K562 (cell line): ENCODE measurements at regions not wholly inside any gene's neighbourhood (a gene's known extent, or its start where the extent isn't known, plus 50 kb on each side); places are given as distances from the start of the nearest gene placed in this dataset.

Source experiments
- ATAC-seq: fragments of 200-7000 bp; cut with Tn5 transposase; 3 replicates; pipeline ENCODE4 v1.9.1; 2020; ENCODE audit warnings: moderate library complexity
- BruUV-seq: library from RNA; stranded (reverse); fragments of 400-500 nt; replicated peaks from 2 replicates; lab custom pipeline; 2021; lab: Mats Ljungman, UMichigan
- CTCF ChIA-PET: fragments of 300-600 bp; formaldehyde crosslinking; extraction: SDS; loops from one replicate; lab custom pipeline; 2021; ENCODE audit warnings: low intra/inter-chr PET ratio; lab: Yijun Ruan, JAX
- POLR2A ChIA-PET: fragments of 300-600, 350-650 bp; sonication (Branson Sonifier 250); formaldehyde crosslinking; extraction: SDS; loops from one replicate; lab custom pipeline; 2021; ENCODE audit warnings: antibody characterized with exemption, inconsistent platforms; lab: Yijun Ruan, JAX
- DNase-seq, 4 experiments: peaks; one replicate each; pipeline versions ENCODE4 v3.0.0 to v3.0.0-alpha.2; 2011 to 2018; ENCODE audit warnings: low spot score in 3 of 4, mixed read lengths in 3 of 4; ENCODE audit errors: extremely low read depth in 1 of 4
- FAIRE-seq: peaks from 2 replicates; lab custom pipeline; 2011; peaks lifted over from hg19 to GRCh38; lab: Jason Lieb, UNC
- H2AFZ ChIP-seq: 2 replicates; pipeline ENCODE4 v1.6.0; 2011; ENCODE audit warnings: low read depth, low read length, control low read depth, inconsistent platforms
- H3K27ac ChIP-seq: fragments of 200-600 bp; 3 replicates; pipeline ENCODE4 v1.8.0; 2011; ENCODE audit warnings: low read depth, mild to moderate bottlenecking, control low read depth, inconsistent platforms, low read length, moderate library complexity, mixed read lengths; ENCODE audit errors: extremely low read depth
- H3K27me3 ChIP-seq, 2 experiments: fragments of 300-600 bp in 1 of 2; 2 replicates in 1 of 2; 3 replicates in 1 of 2; pipeline versions ENCODE4 v1.6.0 to v1.8.0; 2011; ENCODE audit warnings: inconsistent platforms in 2 of 2, low read length in 2 of 2, mild to moderate bottlenecking in 1 of 2, mixed read lengths in 1 of 2, moderate library complexity in 1 of 2; ENCODE audit not compliant: control insufficient read depth in 2 of 2, insufficient read depth in 2 of 2
- H3K36me3 ChIP-seq: fragments of 300-600 bp; 3 replicates; pipeline ENCODE4 v1.8.0; 2011; ENCODE audit warnings: mild to moderate bottlenecking, low read length, inconsistent platforms; ENCODE audit not compliant: control insufficient read depth, insufficient read depth
- H3K4me1 ChIP-seq, 2 experiments: fragments of 200-600 bp in 1 of 2; replicated peaks in 1 of 2; 2 replicates in 1 of 2; 3 replicates in 1 of 2; pipeline versions ENCODE4 v1.5.1 to v1.8.0; 2011; ENCODE audit warnings: inconsistent platforms in 2 of 2, low read length in 2 of 2, mild to moderate bottlenecking in 1 of 2, mixed read lengths in 1 of 2, moderate library complexity in 1 of 2; ENCODE audit not compliant: control insufficient read depth in 2 of 2, insufficient read depth in 2 of 2
- H3K4me2 ChIP-seq: 2 replicates; pipeline ENCODE4 v1.6.1; 2011; ENCODE audit warnings: low read length, control low read depth, inconsistent platforms, mixed read lengths; ENCODE audit not compliant: insufficient read depth
- H3K4me3 ChIP-seq: fragments of 200-600 bp; sonication (generic), shearing (Covaris generic); 2 replicates; pipeline ENCODE4 v1.5.1; 2016; ENCODE audit warnings: control low read depth, inconsistent platforms
- H3K79me2 ChIP-seq: fragments of 200-600 bp; 3 replicates; pipeline ENCODE4 v1.8.0; 2011; ENCODE audit warnings: low read length, inconsistent platforms; ENCODE audit not compliant: control insufficient read depth, insufficient read depth
- H3K9ac ChIP-seq, 2 experiments: 2 replicates each; pipeline versions ENCODE4 v1.6.0 to v1.6.1; 2011; ENCODE audit warnings: low read depth in 2 of 2, low read length in 2 of 2, control low read depth in 1 of 2, inconsistent platforms in 1 of 2, mild to moderate bottlenecking in 1 of 2, mixed read lengths in 1 of 2; ENCODE audit not compliant: insufficient read depth in 1 of 2
- H3K9me1 ChIP-seq: one replicate; pipeline ENCODE4 v1.6.0; 2011; ENCODE audit warnings: inconsistent platforms, mild to moderate bottlenecking, low read length, moderate library complexity; ENCODE audit not compliant: control insufficient read depth, insufficient read depth
- H3K9me3 ChIP-seq: replicated peaks from 2 replicates; pipeline ENCODE4 v1.5.1; 2011; ENCODE audit warnings: low read depth, low read length, inconsistent platforms; ENCODE audit not compliant: control insufficient read depth, insufficient read depth
- H4K20me1 ChIP-seq: replicated peaks from 2 replicates; pipeline ENCODE4 v1.6.1; 2011; ENCODE audit warnings: low read length, inconsistent platforms, mixed read lengths; ENCODE audit not compliant: control insufficient read depth, insufficient read depth
- C11orf30 ChIP-seq: fragments of 450-650 bp; IDR thresholded peaks from 2 replicates; pipeline ENCODE4 v1.6.1; 2016; ENCODE audit warnings: low read depth, mild to moderate bottlenecking
- CC2D1A ChIP-seq: fragments of 450-650 bp; IDR thresholded peaks from 2 replicates; pipeline ENCODE4 v1.6.1; 2017; ENCODE audit warnings: mild to moderate bottlenecking
- CSDE1 ChIP-seq, 2 experiments: fragments of 450-650 bp; IDR thresholded peaks; 2 replicates each; pipeline ENCODE4 v1.6.1; 2016; ENCODE audit warnings: mild to moderate bottlenecking in 1 of 2
- DPF2 ChIP-seq: fragments of 450-650 bp; IDR thresholded peaks from 2 replicates; pipeline ENCODE4 v1.6.1; 2016
- ELF2 ChIP-seq: fragments of 250-450 bp; sonication (Bioruptor Pico); IDR thresholded peaks from 2 replicates; pipeline ENCODE4 v1.5.0; 2021; ENCODE audit warnings: mild to moderate bottlenecking
- FOXJ2 ChIP-seq: fragments of 200-800 bp; sonication (Bioruptor generic); IDR thresholded peaks from 2 replicates; pipeline ENCODE4 v1.6.1; 2016; ENCODE audit warnings: missing genetic modification characterization, missing compliant biosample characterization
- FOXK1 ChIP-seq: sonication (generic); formaldehyde crosslinking; IDR thresholded peaks from 2 replicates; pipeline ENCODE4 v1.8.0; 2022; ENCODE audit warnings: missing genetic modification reagents, mild to moderate bottlenecking, borderline replicate concordance
- KAT8 ChIP-seq: fragments of 450-650 bp; IDR thresholded peaks from 2 replicates; pipeline ENCODE4 v1.6.1; 2016; ENCODE audit warnings: low read depth, mild to moderate bottlenecking
- KLF1 ChIP-seq: fragments of 450-650 bp; IDR thresholded peaks from 2 replicates; pipeline ENCODE4 v1.6.1; 2016; ENCODE audit warnings: missing genetic modification characterization, missing compliant biosample characterization
- MAFG ChIP-seq: fragments of 450-650 bp; conservative IDR thresholded peaks from 2 replicates; pipeline ENCODE4 v1.6.1; 2016; ENCODE audit warnings: missing genetic modification characterization, missing compliant biosample characterization
- MAZ ChIP-seq, 2 experiments: fragments of 450-650 bp in 1 of 2; sonication (generic) in 1 of 2; formaldehyde crosslinking; IDR thresholded peaks in 1 of 2; conservative IDR thresholded peaks in 1 of 2; 2 replicates each; pipeline versions ENCODE4 v1.4.0 to v1.5.0; 2020; ENCODE audit warnings: mild to moderate bottlenecking in 1 of 2, missing genetic modification reagents in 1 of 2
- MYBL2 ChIP-seq, 2 experiments: fragments of 450-650 bp in 1 of 2; sonication (generic) in 1 of 2; formaldehyde crosslinking in 1 of 2; IDR thresholded peaks; 2 replicates each; pipeline versions ENCODE4 v1.6.1 to v1.8.1; 2017 to 2022; ENCODE audit warnings: borderline replicate concordance in 1 of 2, inconsistent platforms in 1 of 2, low read depth in 1 of 2, mild to moderate bottlenecking in 1 of 2, missing genetic modification reagents in 1 of 2, moderate library complexity in 1 of 2
- SETDB1 ChIP-seq: IDR thresholded peaks from one replicate; pipeline ENCODE4 v1.6.1; 2012; ENCODE audit warnings: low read length, control low read depth, inconsistent platforms
- SRF ChIP-seq, 2 experiments: fragments of 250-450, 450-650 bp in 1 of 2; sonication (Bioruptor Pico) in 1 of 2; sonication (generic) in 1 of 2; formaldehyde crosslinking; IDR thresholded peaks; 2 replicates each; pipeline versions ENCODE4 v1.5.0 to v1.5.1; 2020 to 2022; ENCODE audit warnings: mild to moderate bottlenecking in 1 of 2, missing genetic modification reagents in 1 of 2
- ZNF212 ChIP-seq: fragments of 450-650 bp; formaldehyde crosslinking; IDR thresholded peaks from 2 replicates; pipeline ENCODE4 v1.4.0; 2020; ENCODE audit warnings: mild to moderate bottlenecking
- ZNF316 ChIP-seq: fragments of 450-650 bp; IDR thresholded peaks from 2 replicates; pipeline ENCODE4 v1.6.1; 2016
- WGBS: fragments of 100-300 bp; shearing (Covaris generic); methylation state at CpG from one replicate; pipeline ENCODE4 v1.1.6; 2016; ENCODE audit warnings: low coverage, mixed read lengths; ENCODE audit not compliant: insufficient coverage; ENCODE audit errors: missing lambda C conversion rate; 5-methylcytosine and 5-hydroxymethylcytosine counted together
- in situ Hi-C: fragments of 300-500 bp; cut with MboI; formaldehyde crosslinking; loops from 4 replicates; pipeline ENCODE4 v1.15.0; 2018; ENCODE audit warnings: inconsistent platforms, mixed read lengths
- intact Hi-C: fragments of 100-400 bp; cut with micrococcal nuclease; formaldehyde crosslinking; loops from 2 replicates; pipeline ENCODE4 v1.14.2; 2022
- TF ChIP-seq, protein P1 (sequence below): sonication (generic); formaldehyde crosslinking; IDR thresholded peaks from 2 replicates; pipeline ENCODE4 v1.5.0; 2020; ENCODE audit warnings: missing genetic modification reagents
- TF ChIP-seq, protein P2 (sequence below): fragments of 450-650 bp; IDR thresholded peaks from 2 replicates; pipeline ENCODE4 v1.6.1; 2016; ENCODE audit warnings: borderline replicate concordance

DNA sequence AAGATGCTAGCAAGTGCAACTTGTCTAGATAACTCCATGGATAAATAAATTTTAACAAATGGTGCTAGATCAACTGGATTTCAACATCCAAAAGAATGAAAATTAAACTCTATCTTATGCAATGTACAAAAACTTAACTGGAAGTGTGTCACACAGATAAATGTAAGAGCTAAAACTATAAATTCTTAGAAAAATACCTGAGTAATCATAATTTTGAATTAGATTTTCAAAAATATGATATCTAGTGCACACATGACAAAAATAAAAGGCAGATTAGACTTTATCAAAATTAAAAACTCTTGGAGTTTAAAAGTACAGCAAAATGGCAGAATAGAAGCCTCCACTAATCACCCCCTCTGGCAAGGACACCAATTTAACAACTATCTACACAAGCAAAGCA lies 1791.2 kb upstream of the CDH6 start:
- Histone ChIP-seq H3K79me2 (no peaks in the 10 kb centered on the region), H4K20me1 (no peaks in the 10 kb centered on the region), H3K4me3 (no peak overlapping the region), H3K27ac (no peak overlapping the region), H2AFZ (no peak overlapping the region), H3K9me3 (no peaks in the 10 kb centered on the region; the same call in 1 of the 2 replicates), H3K9ac (no peak overlapping the region), H3K9me1 (no peaks in the 10 kb centered on the region), H3K4me1 (no peaks in the 10 kb centered on the region), H3K27me3 (no peaks in the 10 kb centered on the region), H3K36me3 (no peaks in the 10 kb centered on the region), H3K4me2 (no peak overlapping the region)
- TF ChIP-seq CSDE1 (IDR thresholded peaks at IDR 0.05) (no peak), ZNF316 (peak; percentile 78), FOXJ2 (tag) (no peak), DPF2 (no peak), MAFG (0 out of 2 replicates have a peak, but pooled peaks have one; percentile 18), ZNF212 (CRISPR knock-in tag) (no peak), C11orf30 (peak; percentile 47; the same call in 1 of the 2 replicates), FOXK1 (no peak)
- intact Hi-C loops, result no loop called here
- FAIRE-seq, result no peak
- ChIA-PET POLR2A (no interaction called here), CTCF (no interaction called here)
- no peak for DNase-seq
- in situ Hi-C loops, result no loop called here
- ATAC-seq, result no peak
- BruUV-seq, result no TSS peak

DNA sequence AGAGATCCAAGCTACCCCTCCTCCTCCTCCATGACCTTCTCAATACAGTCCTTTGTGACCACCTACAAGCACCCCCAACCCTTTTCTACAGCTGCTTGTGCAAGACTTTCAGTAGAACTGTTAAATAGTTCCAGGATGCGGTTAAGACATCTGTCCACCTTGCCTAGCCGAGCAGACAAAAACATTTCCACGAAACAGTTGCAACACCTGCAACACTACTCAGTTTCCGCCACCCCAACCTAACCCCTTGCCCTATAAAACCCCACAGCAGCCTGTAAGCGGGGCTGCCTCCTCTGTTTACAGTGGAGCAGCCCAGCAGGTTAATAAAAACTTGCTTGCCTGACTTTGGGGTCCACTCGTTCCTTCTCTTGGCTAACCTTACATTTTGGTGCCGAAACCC lies 1803.5 kb upstream of the CDH6 start:
- CTCF ChIA-PET, result no interaction called here
- Histone ChIP-seq H3K79me2 (no peaks in the 10 kb centered on the region), H3K36me3 (no peaks in the 10 kb centered on the region), H3K4me3 (no peak overlapping the region), H3K27me3 (no peaks in the 10 kb centered on the region), H2AFZ (no peak overlapping the region), H3K4me1 (no peaks in the 10 kb centered on the region), H3K27ac (no peak overlapping the region), H3K9ac (no peak overlapping the region), H4K20me1 (no peaks in the 10 kb centered on the region), H3K4me2 (no peak overlapping the region), H3K9me1 (no peaks in the 10 kb centered on the region), H3K9me3 (no peaks in the 10 kb centered on the region)
- 5% methylated on average over 7 of the region's 7 CpGs for WGBS
- ATAC-seq (no peak), DNase-seq (no peak), FAIRE-seq (no peak)
- in situ Hi-C loops (no loop called here), intact Hi-C loops (no loop called here)
- no TSS peak for BruUV-seq
- POLR2A ChIA-PET, result no interaction called here
- TF ChIP-seq KAT8, result no peak
- no peak for TF ChIP-seq SETDB1
- TF ChIP-seq CC2D1A, result no peak
- no peak for TF ChIP-seq MYBL2 (IDR thresholded peaks at IDR 0.05; ENCODE audit: low read depth)
- TF ChIP-seq MYBL2 (CRISPR knock-in tag; IDR thresholded peaks at IDR 0.05; ENCODE audit: borderline replicate concordance), result no peak
- no peak for TF ChIP-seq MAZ (CRISPR knock-in tag; conservative IDR thresholded peaks at IDR 0.05 in 1 of 2, IDR thresholded peaks at IDR 0.05 in 1 of 2)
- TF ChIP-seq ELF2 (CRISPR knock-in tag), result no peak
- no peak for TF ChIP-seq SRF (CRISPR knock-in tag; IDR thresholded peaks at IDR 0.05)
- TF ChIP-seq, protein P1, sequence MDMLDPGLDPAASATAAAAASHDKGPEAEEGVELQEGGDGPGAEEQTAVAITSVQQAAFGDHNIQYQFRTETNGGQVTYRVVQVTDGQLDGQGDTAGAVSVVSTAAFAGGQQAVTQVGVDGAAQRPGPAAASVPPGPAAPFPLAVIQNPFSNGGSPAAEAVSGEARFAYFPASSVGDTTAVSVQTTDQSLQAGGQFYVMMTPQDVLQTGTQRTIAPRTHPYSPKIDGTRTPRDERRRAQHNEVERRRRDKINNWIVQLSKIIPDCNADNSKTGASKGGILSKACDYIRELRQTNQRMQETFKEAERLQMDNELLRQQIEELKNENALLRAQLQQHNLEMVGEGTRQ (CRISPR knock-in tag), result no peak
- TF ChIP-seq, protein P2, sequence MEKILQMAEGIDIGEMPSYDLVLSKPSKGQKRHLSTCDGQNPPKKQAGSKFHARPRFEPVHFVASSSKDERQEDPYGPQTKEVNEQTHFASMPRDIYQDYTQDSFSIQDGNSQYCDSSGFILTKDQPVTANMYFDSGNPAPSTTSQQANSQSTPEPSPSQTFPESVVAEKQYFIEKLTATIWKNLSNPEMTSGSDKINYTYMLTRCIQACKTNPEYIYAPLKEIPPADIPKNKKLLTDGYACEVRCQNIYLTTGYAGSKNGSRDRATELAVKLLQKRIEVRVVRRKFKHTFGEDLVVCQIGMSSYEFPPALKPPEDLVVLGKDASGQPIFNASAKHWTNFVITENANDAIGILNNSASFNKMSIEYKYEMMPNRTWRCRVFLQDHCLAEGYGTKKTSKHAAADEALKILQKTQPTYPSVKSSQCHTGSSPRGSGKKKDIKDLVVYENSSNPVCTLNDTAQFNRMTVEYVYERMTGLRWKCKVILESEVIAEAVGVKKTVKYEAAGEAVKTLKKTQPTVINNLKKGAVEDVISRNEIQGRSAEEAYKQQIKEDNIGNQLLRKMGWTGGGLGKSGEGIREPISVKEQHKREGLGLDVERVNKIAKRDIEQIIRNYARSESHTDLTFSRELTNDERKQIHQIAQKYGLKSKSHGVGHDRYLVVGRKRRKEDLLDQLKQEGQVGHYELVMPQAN, result no peak
- TF ChIP-seq KLF1, result no peak
